ENCODE measurements at regions not wholly inside any gene's neighbourhood (a gene's known extent, or its start where the extent isn't known, plus 50 kb on each side); places are given as distances from the start of the nearest gene placed in this dataset.

GRCh38 chr12:24759155-24759554 lies 189.7 kb downstream of the BCAT1 start:
- intact Hi-C loops (cut with micrococcal nuclease), result loop anchor here (5.0 kb wide), 1 partner anchor 42 kb away; no protein-coding TSS in a partner anchor

DNA sequence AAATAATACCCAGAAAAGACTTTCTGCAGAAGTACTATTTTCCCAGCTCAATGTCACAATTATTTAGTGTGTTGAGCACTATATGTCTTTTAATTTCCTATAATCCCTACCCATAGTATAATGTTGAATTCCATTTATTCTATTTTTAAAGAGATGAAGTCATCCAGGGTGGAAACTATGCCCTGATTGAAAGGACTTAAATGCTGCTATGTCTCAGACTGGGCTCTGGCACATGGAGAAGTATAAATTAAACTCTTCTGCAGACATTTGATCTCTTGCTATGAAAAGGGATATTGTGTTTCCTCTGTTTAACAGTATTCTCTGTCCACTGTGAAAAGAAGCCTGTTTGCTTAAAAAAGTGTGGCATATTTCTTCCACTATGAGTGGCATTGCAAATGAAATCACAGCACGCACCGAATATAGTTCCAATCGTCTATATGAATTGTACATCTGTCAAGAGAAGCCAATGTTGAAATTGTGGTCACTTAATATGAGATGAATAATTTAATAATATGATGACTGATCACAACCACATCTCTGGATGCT lies 192.3 kb downstream of the BCAT1 start:
- intact Hi-C loops (cut with micrococcal nuclease), result loop anchor here (2.0 to 5.0 kb wide), 2 partner anchors 16 to 39 kb away; no protein-coding TSS in a partner anchor

- intact Hi-C loops (cut with micrococcal nuclease), result loop anchor here (5.0 kb wide), 1 partner anchor 38 kb away; no protein-coding TSS in a partner anchor
Measured at GRCh38 chr12:24754690-24755638, 193.9 kb downstream of the BCAT1 start.

- intact Hi-C loops (cut with micrococcal nuclease), result no loop called here
Measured at GRCh38 chr12:24752763-24753462, 196.0 kb downstream of the BCAT1 start.

DNA sequence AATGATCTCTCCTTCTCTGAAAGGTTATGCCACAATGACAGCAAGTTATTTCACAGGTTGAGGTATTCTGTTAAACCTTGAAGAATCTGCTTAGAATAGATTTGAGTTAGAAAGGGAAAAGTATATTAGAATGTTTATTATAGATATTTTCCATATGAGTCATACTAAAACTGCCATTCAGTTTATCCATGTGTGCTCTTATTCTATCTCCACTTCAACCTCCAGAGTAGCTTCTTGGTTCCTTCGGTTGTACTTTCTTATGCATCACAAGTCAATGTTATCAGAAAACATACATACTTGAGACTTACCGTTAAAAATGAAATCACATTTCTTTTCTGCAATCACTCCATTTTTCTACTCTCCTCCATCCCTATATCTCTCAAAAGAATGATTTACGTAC lies 197.7 kb downstream of the BCAT1 start:
- intact Hi-C loops (cut with micrococcal nuclease), result no loop called here

DNA sequence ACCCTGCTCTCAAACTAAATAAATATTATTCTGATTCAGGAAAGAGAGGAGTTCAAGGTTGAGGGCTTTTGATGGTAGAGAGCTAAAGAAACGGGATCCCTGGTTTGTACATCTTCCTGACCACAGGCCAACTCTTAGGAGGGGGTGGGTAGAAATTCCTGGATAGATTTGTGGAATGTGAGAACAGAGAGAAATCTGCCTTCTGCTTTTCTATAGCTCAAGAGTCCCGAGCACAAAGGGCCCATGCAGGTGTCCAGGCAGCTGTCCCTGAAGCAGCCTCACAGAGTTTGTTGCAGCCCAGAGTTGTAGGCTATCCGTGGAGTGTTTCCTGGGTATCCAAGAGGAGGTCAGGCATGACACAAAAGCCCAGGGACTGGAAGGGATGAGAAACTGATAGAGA lies 198.6 kb downstream of the BCAT1 start:
- intact Hi-C loops (cut with micrococcal nuclease), result no loop called here

- intact Hi-C loops (cut with micrococcal nuclease), result no loop called here
Measured at GRCh38 chr12:24749171-24749570, 199.7 kb downstream of the BCAT1 start.

DNA sequence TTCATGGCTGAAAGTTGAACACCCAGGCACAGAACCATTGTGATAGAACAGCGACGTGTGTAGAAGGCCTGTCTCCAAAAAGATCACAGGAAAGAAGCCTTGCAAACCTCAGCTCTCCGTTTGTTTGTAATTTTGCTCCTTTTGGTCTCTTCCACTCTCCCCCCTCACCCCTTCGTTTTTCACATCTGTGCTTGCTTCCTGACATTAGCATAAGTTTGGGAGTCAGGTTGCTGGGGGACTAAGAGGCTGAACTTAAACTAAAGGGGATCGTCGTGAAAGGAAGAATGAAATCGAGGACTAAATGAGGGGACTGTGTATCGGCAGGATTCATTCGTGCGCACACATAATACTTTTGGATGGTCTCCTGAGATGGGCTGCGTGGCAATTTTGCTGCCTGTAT lies 200.6 kb downstream of the BCAT1 start:
- intact Hi-C loops (cut with micrococcal nuclease), result no loop called here

DNA sequence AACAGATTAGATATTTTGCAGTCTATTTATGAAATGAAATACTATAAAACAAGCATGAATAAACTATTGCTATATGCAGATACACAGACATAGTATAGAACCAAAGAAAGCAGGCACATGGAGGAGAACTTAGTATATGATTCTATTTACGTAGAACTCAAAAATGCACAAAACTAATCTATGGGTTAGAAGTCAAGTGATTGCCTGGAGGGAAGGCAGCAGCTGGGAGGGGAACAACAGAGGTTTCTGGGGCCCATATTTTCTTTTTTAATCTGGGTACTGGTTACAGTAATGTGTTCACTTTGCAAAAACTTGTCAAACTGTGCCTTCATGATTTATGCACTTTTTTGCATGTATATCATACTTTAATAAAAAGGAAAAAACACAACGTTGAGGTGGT lies 202.0 kb downstream of the BCAT1 start:
- intact Hi-C loops (cut with micrococcal nuclease), result no loop called here

DNA sequence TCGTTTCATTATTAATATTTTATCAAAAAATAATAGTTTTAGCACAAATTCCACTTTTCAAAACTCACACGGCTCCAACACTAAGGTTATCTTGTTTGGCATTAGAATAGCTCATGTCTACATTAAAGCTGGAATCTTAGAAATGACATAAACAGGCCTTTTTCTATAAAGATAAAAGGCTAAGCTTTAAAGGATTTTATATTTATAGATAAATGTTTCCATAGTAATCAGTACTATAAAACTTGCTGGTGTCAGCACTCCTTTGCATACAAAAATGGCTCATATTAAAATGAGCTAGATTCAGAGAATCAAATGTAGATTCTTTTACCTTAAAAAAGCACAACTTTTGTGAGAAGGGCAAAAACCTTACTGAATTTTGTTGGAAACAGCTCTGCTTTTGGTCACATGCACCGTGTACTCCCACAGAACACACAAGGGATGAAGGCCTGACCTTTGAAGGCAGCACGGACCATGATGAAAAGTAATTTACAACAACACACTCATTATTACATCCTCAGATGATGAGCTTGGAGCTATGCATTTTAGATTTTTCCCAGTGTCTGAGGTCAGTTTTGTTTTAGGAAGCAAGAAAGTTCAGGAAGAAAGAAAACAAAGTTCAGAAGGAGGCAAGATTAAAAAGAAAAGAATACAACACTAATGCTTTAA lies 202.8 kb downstream of the BCAT1 start:
- intact Hi-C loops (cut with micrococcal nuclease), result no loop called here

DNA sequence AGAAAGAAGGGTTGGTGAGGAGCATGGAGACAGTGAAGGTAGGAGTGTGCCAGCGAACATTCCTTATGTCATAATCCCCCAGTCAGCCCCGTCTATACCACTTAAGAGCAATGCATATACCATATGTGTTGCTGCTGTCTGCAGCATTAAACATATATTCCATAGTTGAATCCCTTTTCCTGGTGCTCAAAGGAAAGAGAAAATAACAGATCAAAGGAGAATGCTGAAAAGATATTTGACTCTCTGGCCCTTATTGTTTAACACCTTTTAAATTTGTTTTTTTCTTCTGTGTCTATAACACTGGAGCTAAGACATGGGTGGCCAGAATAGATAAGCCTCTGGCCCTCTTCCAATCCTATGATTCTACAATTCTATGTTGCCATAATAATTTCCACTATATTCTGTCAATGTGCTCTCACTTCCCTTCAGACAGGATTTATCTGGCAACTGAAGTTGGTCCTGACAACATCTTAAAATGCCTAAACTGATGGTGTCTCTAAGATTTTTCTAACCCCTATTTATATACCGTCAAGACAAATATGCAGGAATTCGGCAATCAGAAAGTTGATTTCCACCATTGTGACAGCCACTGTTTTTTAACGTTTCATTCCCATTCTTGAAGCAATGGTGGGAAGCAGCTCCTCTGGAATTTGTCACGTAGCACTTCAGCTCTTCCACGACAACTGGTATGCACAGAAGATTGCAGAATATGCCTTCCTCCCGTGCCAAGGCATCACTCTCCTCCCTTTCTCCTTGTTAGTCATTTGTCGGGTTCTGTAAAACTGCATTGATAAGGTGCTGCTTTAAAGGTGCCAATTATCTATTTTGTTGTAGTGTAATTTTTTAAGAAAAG lies 204.7 kb downstream of the BCAT1 start:
- intact Hi-C loops (cut with micrococcal nuclease), result no loop called here

- intact Hi-C loops (cut with micrococcal nuclease), result no loop called here
Measured at GRCh38 chr12:24742378-24742777, 206.5 kb downstream of the BCAT1 start.

DNA sequence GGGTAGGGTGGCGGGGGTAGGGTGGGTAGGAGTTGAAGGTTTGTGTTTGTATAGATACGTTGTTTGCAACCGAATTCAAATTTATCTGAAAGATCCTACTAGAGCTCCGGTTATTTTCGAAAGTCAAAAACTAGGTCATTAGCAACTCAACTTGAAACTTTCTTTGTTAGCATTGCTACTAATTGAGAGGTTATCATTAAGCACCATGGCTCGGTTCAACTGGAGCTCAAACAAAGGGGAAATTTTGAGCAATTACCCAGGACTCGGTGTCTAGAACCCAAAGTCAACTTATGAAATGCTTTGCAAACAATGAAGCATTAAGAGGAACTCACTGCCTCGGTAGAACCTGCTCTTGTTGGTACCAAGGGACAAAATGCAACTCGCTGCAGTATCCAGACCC lies 207.7 kb downstream of the BCAT1 start:
- intact Hi-C loops (cut with micrococcal nuclease), result loop anchor here (2.0 kb wide), 1 partner anchor 16 kb away; no protein-coding TSS in a partner anchor

GRCh38 chr12:24739106-24739779 lies 209.7 kb downstream of the BCAT1 start:
- intact Hi-C loops (cut with micrococcal nuclease), result no loop called here

GRCh38 chr12:24738441-24738840 lies 210.5 kb downstream of the BCAT1 start:
- intact Hi-C loops (cut with micrococcal nuclease), result no loop called here

DNA sequence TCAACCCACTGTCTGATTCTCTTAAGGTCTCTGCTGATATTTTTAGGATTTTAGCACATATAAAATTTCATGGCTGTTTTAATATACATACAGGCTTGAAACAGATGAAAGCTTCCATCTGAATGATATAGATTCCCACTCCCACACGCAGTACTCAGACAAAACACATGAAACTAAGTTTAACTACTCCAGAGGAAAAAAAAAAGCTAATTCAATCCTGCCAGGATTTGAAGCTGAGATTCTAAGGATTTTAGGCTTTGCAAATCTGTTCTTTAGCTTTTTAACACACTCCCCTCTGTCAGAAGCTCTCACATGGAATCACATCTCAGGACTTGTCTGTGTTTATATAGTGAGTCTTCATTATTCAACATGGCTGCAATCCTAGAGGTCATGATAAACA lies 217.3 kb downstream of the BCAT1 start:
- intact Hi-C loops (cut with micrococcal nuclease), result no loop called here

- intact Hi-C loops (cut with micrococcal nuclease), result no loop called here
Measured at GRCh38 chr12:24730489-24730896, 218.4 kb downstream of the BCAT1 start.

- intact Hi-C loops (cut with micrococcal nuclease), result loop anchor here (1.0 kb wide), 1 partner anchor 11 kb away; no protein-coding TSS in a partner anchor
Measured at GRCh38 chr12:24728826-24729225, 220.1 kb downstream of the BCAT1 start.

DNA sequence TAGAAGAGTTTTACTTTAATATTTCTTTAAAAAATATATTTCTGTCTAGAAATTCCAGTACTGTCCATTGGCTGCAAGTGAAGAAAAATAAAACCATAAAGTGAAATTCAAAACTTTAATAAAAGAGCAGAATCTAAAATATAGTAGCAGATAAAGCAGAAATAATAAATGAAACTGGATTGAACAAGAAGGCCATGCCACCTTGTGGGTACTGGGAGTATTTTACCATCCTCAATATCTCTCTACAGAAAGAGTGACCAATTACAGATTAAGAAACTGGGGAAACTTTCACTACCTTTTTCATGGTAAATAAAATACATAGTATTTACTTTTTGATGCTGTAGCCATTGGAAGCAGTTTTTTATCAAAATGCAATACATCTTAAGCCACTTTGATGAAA lies 220.5 kb downstream of the BCAT1 start:
- intact Hi-C loops (cut with micrococcal nuclease), result loop anchor here (1.0 kb wide), 1 partner anchor 10 kb away; no protein-coding TSS in a partner anchor

- intact Hi-C loops (cut with micrococcal nuclease), result no loop called here
Measured at GRCh38 chr12:24725616-24726015, 223.3 kb downstream of the BCAT1 start.
